Aorta (tissue), 5 donors: ENCODE measurements at regions not wholly inside any gene's neighbourhood (a gene's known extent, or its start where the extent isn't known, plus 50 kb on each side); places are given as distances from the start of the nearest gene placed in this dataset.
"Not testable (repeated sequence)": the region's sequence is repeated elsewhere in the genome, so short reads cannot be mapped to it uniquely, and the experiment has no call there.

Experiments
- ATAC-seq: fragments of 200-7000 bp; cut with Tn5 transposase; one replicate; pipeline ENCODE4 v1.9.1; 2022; ENCODE audit warnings: moderate library complexity; ENCODE audit not compliant: low FRiP score
- DNase-seq, 2 donors: peaks; one replicate each; pipeline ENCODE4 v3.0.0-alpha.2; 2020
- H3K27ac ChIP-seq, 2 donors: one replicate each; pipeline ENCODE4 v1.5.1; 2013; ENCODE audit warnings: low read length in 2 of 2, mild to moderate bottlenecking in 2 of 2, moderate library complexity in 2 of 2, control low read depth in 1 of 2, inconsistent platforms in 1 of 2, low read depth in 1 of 2
- H3K27me3 ChIP-seq, 2 donors: one replicate each; pipeline ENCODE4 v1.6.1; 2013; ENCODE audit warnings: control low read depth in 1 of 2, low read length in 1 of 2, mild to moderate bottlenecking in 1 of 2, moderate library complexity in 1 of 2; ENCODE audit not compliant: insufficient read depth in 2 of 2, control insufficient read depth in 1 of 2
- H3K36me3 ChIP-seq, 2 donors: one replicate each; pipeline ENCODE4 v1.6.1; 2013; ENCODE audit warnings: control low read depth in 1 of 2, low read length in 1 of 2, mild to moderate bottlenecking in 1 of 2; ENCODE audit not compliant: insufficient read depth in 2 of 2, control insufficient read depth in 1 of 2
- H3K4me1 ChIP-seq, 2 donors: one replicate each; pipeline ENCODE4 v1.6.1; 2013; ENCODE audit warnings: low read length in 2 of 2, control low read depth in 1 of 2, mild to moderate bottlenecking in 1 of 2, moderate library complexity in 1 of 2; ENCODE audit not compliant: insufficient read depth in 2 of 2, control insufficient read depth in 1 of 2
- H3K4me3 ChIP-seq, 2 donors: one replicate each; pipeline ENCODE4 v1.5.1; 2013; ENCODE audit warnings: low read length in 2 of 2, control low read depth in 1 of 2, mild to moderate bottlenecking in 1 of 2
- H3K9me3 ChIP-seq: one replicate; pipeline ENCODE4 v1.6.1; 2013; ENCODE audit warnings: mild to moderate bottlenecking, low read length; ENCODE audit not compliant: control insufficient read depth
- WGBS, 2 donors: extraction: QIAGEN DNeasy Blood & Tissue Kit; methylation state at CpG; one replicate each; pipeline ENCODE4 v1.1.7; 2013; 5-methylcytosine and 5-hydroxymethylcytosine counted together
- intact Hi-C, 2 donors: fragments of 100-400 bp; cut with DNase I; formaldehyde crosslinking; loops; one replicate each; pipeline versions ENCODE4 v1.14.2 to v1.15.0; 2022
- donor health status: healthy with polysubstance abuse.
- donor health status: Bipolar disorder and iron deficiency.
- donor health status: DM: no; HTN: no; CAD: no.
- donor health status: DM: no; HTN: no; CAD: no.
- donor health status: DM: yes; HTN: yes; CAD: no.

DNA sequence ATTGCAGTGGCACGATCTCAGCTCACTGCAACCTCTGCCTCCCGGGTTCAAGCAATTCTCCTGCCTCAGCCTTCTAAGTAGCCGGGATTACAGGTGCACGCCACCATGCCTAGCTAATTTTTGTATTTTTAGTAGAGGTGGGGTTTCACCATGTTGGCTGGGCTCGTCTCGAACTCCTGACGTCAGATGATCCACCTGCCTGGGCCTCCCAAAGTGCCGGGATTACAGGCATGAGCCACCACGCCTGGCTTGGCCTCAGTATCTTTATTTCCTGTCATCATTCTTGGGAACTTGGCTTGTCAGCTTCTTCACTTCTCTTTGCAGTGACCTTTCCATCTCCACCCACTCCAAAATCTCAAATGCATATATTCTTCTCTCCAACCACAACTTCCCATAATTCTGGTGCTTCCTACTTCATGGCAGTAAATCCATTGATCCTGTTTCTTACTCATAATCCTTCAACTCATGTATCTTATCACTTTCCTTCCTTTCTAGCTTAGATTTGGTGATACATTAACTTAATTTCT lies 127.5 kb upstream of the SATB1 start:
- H3K4me3 ChIP-seq, H3K9me3 ChIP-seq, DNase-seq, H3K36me3 ChIP-seq, H3K27me3 ChIP-seq, H3K27ac ChIP-seq, H3K4me1 ChIP-seq, intact Hi-C loops, ATAC-seq: not testable (repeated sequence)
- WGBS, 2 donors = 79 to 84% methylated on average over 9 of the region's 9 CpGs

DNA sequence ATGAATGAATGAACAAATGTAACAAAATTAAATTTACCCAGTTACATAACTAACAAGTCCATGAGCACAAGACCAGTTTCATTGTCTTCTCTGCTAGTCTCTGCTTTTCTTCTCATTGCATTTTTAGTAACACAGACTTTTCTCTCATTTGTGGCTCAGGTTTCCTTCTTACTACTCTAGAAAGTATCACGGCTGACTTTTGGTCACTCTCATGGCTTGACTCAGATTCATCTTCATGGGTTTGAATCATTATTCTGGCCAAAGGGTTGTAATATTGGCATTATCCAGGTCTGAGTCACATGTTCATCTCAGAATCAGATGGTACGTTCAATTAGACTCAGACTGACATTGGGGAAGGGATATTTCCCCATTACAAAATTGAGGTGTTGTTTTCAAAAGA lies 121.5 kb upstream of the SATB1 start:
- no peak for ATAC-seq
- 84 to 85% methylated on average over 2 of the region's 2 CpGs for WGBS, 2 donors
- H3K9me3 ChIP-seq = no peaks in the 10 kb centered on the region

GRCh38 chr3:18544146-18544545 lies 119.0 kb upstream of the SATB1 start:
- no peaks in the 10 kb centered on the region for H3K36me3 ChIP-seq
- no peaks in the 10 kb centered on the region for H3K9me3 ChIP-seq
- DNase-seq (no peak), ATAC-seq (no peak)
- no peaks in the 10 kb centered on the region for H3K27me3 ChIP-seq
- H3K27ac ChIP-seq = no peak overlapping the region
- 73 to 80% methylated on average over 4 of the region's 4 CpGs for WGBS, 2 donors
- no peaks in the 10 kb centered on the region for H3K4me1 ChIP-seq
- no peak overlapping the region for H3K4me3 ChIP-seq
- intact Hi-C loops = no loop called here

More for the DNA sequence above, 121.5 kb upstream of the SATB1 start:
- Histone ChIP-seq H3K36me3 (no peaks in the 10 kb centered on the region), H3K4me1 (no peaks in the 10 kb centered on the region), H3K27ac (no peak overlapping the region), H3K27me3 (no peaks in the 10 kb centered on the region), H3K4me3 (no peak overlapping the region)
- no peak for DNase-seq
- intact Hi-C loops = no loop called here

- H3K4me3 ChIP-seq = no peak overlapping the region
- DNase-seq (no peak), ATAC-seq (no peak)
- no peak overlapping the region for H3K27ac ChIP-seq
- no peaks in the 10 kb centered on the region for H3K9me3 ChIP-seq
- H3K36me3 ChIP-seq = no peaks in the 10 kb centered on the region
- intact Hi-C loops = no loop called here
- WGBS, 2 donors = 76 to 79% methylated on average over 7 of the region's 7 CpGs
- H3K27me3 ChIP-seq = no peaks in the 10 kb centered on the region
- no peaks in the 10 kb centered on the region for H3K4me1 ChIP-seq
These were observed 113.5 kb upstream of the SATB1 start for GRCh38 chr3:18538463-18539230.

- intact Hi-C loops = no loop called here
- WGBS, 2 donors = 26 to 42% methylated on average over 2 of the region's 2 CpGs
- no peaks in the 10 kb centered on the region for H3K4me1 ChIP-seq
These were observed 107.9 kb upstream of the SATB1 start for GRCh38 chr3:18533039-18533438.

DNA sequence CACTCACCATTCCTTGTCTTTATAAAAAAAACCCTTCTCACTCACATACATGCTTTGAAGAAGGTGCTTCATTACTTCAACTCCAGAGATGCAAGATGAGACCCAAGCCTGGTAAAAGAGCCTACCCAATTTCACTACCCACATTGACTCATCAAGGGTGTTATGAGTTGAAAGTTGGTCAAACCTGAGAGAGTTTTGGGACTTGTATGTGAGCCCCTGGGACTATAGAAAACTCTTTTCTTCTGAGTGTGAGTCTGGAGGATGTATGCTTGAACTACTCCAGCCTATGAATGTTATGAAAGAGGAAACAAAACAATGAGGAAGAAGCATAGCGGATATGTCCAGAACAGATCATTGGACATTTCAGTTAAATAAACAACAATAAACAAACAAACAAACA lies 106.5 kb upstream of the SATB1 start:
- Histone ChIP-seq H3K4me1 (no peaks in the 10 kb centered on the region), H3K9me3 (no peaks in the 10 kb centered on the region), H3K27ac (no peak overlapping the region), H3K4me3 (no peak overlapping the region), H3K27me3 (no peaks in the 10 kb centered on the region), H3K36me3 (no peaks in the 10 kb centered on the region)
- DNase-seq = no peak
- ATAC-seq = no peak
- WGBS, 2 donors = 83 to 89% methylated on average over 1 of the region's 1 CpG
- intact Hi-C loops = no loop called here

More at GRCh38 chr3:18533039-18533438, 107.9 kb upstream of the SATB1 start:
- DNase-seq (no peak), ATAC-seq (no peak)
- no peaks in the 10 kb centered on the region for H3K9me3 ChIP-seq
- H3K27me3 ChIP-seq = no peaks in the 10 kb centered on the region
- no peak overlapping the region for H3K4me3 ChIP-seq
- no peaks in the 10 kb centered on the region for H3K36me3 ChIP-seq
- H3K27ac ChIP-seq = no peak overlapping the region

DNA sequence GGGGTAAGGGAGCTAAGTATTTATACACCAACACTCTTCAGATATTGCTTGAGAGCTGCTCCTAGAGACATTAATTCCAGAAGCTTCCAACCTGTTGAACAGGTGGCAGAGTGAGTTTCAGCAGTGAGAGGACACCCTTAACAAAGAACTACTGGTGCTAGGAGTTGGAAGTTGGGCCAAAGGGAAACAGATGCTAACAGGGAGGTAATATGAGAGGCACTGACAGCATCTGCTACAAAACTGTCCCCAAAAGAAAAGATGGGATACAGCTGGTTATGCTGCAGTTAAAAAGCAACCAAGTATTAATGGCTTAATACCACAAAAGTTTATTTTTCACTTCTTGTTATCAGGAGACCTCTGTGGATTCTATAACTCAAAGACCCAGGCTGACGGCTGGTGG lies 104.5 kb upstream of the SATB1 start:
- H3K9me3 ChIP-seq = peaks cover 2% of the 10 kb centered on the region
- H3K27me3 ChIP-seq = no peaks in the 10 kb centered on the region
- H3K4me3 ChIP-seq = no peak overlapping the region
- no peak overlapping the region for H3K27ac ChIP-seq
- WGBS, 2 donors = 56 to 61% methylated on average over 1 of the region's 1 CpG
- intact Hi-C loops = no loop called here
- no peaks in the 10 kb centered on the region for H3K36me3 ChIP-seq
- no peaks in the 10 kb centered on the region for H3K4me1 ChIP-seq
- DNase-seq (no peak), ATAC-seq (no peak)

DNA sequence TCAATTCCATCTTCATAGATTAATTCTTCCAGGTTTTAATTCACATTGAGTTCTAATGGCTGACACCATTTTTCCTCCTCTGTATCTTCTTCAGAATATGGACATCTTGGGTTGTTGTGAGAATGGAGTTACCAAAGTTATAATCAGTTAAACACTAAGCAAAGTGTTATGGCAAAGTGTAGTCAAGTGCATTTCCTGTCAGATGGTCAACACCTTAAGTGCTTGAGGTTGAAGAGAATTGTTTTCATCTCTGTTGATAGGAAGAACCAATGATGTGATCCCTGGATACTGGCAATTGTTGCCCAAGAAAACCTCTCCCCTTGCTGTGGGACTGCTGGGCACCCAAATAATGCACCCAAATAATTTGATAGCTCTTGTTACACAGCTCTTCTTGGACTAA lies 102.6 kb upstream of the SATB1 start:
- Histone ChIP-seq H3K36me3 (no peaks in the 10 kb centered on the region), H3K27me3 (no peaks in the 10 kb centered on the region), H3K27ac (no peak overlapping the region), H3K4me1 (no peaks in the 10 kb centered on the region), H3K4me3 (no peak overlapping the region), H3K9me3 (peaks cover 2% of the 10 kb centered on the region)
- DNase-seq = no peak
- ATAC-seq = no peak
- intact Hi-C loops = no loop called here

- H3K9me3 ChIP-seq = peaks cover 2% of the 10 kb centered on the region
- no peaks in the 10 kb centered on the region for H3K36me3 ChIP-seq
- no peak overlapping the region for H3K27ac ChIP-seq
- H3K4me3 ChIP-seq = no peak overlapping the region
- intact Hi-C loops = no loop called here
- ATAC-seq = no peak
- H3K27me3 ChIP-seq = no peaks in the 10 kb centered on the region
- H3K4me1 ChIP-seq = no peaks in the 10 kb centered on the region
- no peak for DNase-seq
These were observed 101.5 kb upstream of the SATB1 start for GRCh38 chr3:18526667-18527066.
